Skeletal muscle satellite cell (primary cell): ENCODE measurements at regions not wholly inside any gene's neighbourhood (a gene's known extent, or its start where the extent isn't known, plus 50 kb on each side); places are given as distances from the start of the nearest gene placed in this dataset.
"Not testable (repeated sequence)": the region's sequence is repeated elsewhere in the genome, so short reads cannot be mapped to it uniquely, and the experiment has no call there.

ENCODE experiments used
- H3K27me3 ChIP-seq: 2 replicates; pipeline ENCODE4 v1.7.0; 2013; ENCODE audit warnings: low read length; ENCODE audit not compliant: control insufficient read depth, insufficient read depth
- H3K36me3 ChIP-seq: 2 replicates; pipeline ENCODE4 v1.7.0; 2013; ENCODE audit warnings: mild to moderate bottlenecking, control low read depth, low read length; ENCODE audit not compliant: insufficient read depth
- H3K4me1 ChIP-seq: 2 replicates; pipeline ENCODE4 v1.7.0; 2013; ENCODE audit warnings: low read length; ENCODE audit not compliant: control insufficient read depth, insufficient read depth
- H3K4me2 ChIP-seq: 2 replicates; pipeline ENCODE4 v1.7.0; 2013; ENCODE audit warnings: mild to moderate bottlenecking, low read length
- H3K4me3 ChIP-seq: 2 replicates; pipeline ENCODE4 v1.7.0; 2013; ENCODE audit warnings: low read length
- H3K9ac ChIP-seq: 2 replicates; pipeline ENCODE4 v1.7.0; 2013; ENCODE audit warnings: mild to moderate bottlenecking, low read depth, low read length, moderate library complexity
- H3K9me3 ChIP-seq: replicated peaks from 2 replicates; pipeline ENCODE4 v1.7.0; 2013; ENCODE audit warnings: mild to moderate bottlenecking, control low read depth, low read length

DNA sequence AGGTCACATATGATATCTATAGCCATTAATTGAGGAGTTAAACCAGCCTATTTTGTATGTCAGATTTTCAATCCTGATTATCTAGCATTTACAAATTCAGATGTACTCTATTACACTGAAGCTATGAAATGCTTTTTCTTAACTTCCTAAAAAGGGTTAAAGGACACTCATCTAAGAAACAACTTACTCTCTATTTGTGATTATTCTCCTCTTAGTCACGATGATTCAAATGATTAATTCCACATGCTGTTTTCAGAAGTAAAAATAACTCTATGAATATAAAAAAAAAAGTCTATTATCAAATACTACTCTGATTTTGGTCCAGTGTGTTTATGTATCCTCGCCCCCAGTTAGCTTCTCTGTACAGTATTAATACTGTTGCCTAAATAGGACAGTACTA is 1199.9 kb downstream of the GATA3 start:
- Histone ChIP-seq H3K4me1 (peaks cover 32% of the 10 kb centered on the region), H3K27me3 (no peaks in the 10 kb centered on the region), H3K9me3 (no peaks in the 10 kb centered on the region), H3K9ac (peak overlapping the region; percentile 69), H3K36me3 (no peaks in the 10 kb centered on the region), H3K4me2 (peak overlapping the region; percentile 72), H3K4me3 (peak overlapping the region; percentile 55)

DNA sequence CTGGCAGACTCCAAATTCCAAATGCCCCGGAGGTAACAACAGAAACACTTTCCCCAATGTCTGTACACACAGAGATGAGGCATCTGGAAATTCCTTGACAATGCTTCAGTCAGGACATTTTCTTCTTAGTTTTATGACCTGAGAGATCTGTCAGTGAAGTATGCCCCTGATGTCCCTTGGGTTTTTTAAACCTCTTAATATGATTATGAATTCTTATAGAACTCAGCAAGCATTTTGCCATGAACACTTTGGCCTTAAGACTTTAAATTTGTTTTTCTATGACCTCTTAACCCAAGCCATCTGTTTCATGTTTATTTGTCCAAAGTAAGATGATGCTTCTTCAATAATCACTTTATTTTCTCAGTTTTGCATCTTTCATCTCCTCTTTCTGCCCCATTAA is 1206.2 kb downstream of the GATA3 start:
- no peaks in the 10 kb centered on the region for H3K27me3 ChIP-seq
- H3K4me3 ChIP-seq: no peak overlapping the region
- peaks cover 3% of the 10 kb centered on the region for H3K4me1 ChIP-seq
- no peak overlapping the region for H3K4me2 ChIP-seq
- H3K9me3 ChIP-seq: no peaks in the 10 kb centered on the region
- no peak overlapping the region for H3K9ac ChIP-seq
- no peaks in the 10 kb centered on the region for H3K36me3 ChIP-seq

DNA sequence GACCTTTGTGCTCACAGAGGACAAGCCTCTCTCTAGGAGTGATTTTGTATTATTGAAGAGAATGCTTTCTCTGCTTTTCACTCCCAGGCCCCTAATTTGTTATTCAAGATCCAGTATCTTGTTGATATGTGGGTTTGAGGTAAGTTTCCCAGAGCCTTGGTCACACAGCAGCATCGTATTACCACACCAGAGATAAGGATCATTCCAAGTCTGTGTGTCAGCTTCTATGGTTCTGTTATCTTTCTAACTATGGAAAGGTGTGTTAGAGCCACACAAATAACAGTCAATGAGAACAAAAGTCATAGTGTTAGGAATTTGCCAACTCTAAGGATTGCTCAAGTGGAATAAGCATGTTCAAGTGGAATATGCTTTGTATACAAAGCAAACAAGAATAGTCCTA is 1208.3 kb downstream of the GATA3 start:
- Histone ChIP-seq H3K4me1 (no peaks in the 10 kb centered on the region), H3K27me3 (no peaks in the 10 kb centered on the region), H3K9ac (no peak overlapping the region), H3K4me3 (no peak overlapping the region), H3K4me2 (no peak overlapping the region), H3K9me3 (no peaks in the 10 kb centered on the region), H3K36me3 (no peaks in the 10 kb centered on the region)

DNA sequence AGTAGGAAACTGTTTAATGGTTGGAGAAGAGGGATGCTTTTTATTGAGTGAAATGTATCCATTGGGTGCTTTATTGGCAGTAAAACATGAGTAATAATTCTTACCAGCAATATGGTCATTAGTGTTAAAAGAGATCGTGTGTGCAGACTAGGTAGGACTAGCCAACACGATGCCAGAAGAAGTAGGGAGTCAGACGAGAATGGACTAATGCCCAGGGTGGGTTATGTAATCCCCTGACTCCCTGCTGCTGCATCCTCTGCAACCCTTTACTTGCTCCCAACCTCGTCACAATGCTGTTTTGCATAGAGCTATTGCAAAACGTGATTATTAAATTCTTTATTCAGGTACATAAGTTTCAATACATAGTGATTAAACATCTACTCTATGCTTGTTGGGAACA is 1213.7 kb downstream of the GATA3 start:
- Histone ChIP-seq H3K9ac (no peak overlapping the region), H3K4me2 (no peak overlapping the region), H3K4me1 (no peaks in the 10 kb centered on the region), H3K4me3 (no peak overlapping the region), H3K9me3 (no peaks in the 10 kb centered on the region), H3K36me3 (no peaks in the 10 kb centered on the region), H3K27me3 (no peaks in the 10 kb centered on the region)

DNA sequence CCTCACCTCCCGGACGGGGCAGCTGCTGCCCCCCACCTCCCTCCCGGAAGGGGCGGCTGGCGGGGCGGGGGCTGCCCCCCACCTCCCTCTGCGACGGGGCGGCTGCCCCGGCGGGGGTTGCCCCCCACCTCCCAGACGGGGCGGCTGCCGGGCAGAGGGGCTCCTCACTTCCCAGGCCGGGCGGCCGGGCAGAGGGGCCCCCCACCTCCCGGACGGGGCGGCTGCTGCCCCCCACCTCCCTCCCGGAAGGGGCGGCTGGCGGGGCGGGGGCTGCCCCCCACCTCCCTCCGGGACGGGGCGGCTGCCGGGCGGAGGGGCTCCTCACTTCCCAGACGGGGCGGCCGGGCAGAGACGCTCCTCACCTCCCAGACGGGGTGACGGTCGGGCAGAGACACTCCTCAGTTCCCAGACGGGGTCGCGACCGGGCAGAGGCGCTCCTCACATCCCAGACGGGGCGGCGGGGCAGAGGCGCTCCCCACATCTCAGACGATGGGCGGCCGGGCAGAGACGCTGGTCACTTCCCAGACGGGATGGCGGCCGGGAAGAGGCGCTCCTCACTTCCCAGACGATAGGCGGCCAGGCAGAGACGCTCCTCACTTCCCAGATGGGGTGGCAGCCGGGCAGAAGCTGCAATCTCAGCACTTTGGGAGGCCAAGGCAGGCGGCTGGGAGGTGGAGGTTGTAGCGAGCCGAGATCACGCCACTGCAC is 1218.8 kb downstream of the GATA3 start:
- H3K27me3 ChIP-seq, H3K36me3 ChIP-seq, H3K4me1 ChIP-seq, H3K4me2 ChIP-seq, H3K4me3 ChIP-seq, H3K9ac ChIP-seq, H3K9me3 ChIP-seq: not testable (repeated sequence)

DNA sequence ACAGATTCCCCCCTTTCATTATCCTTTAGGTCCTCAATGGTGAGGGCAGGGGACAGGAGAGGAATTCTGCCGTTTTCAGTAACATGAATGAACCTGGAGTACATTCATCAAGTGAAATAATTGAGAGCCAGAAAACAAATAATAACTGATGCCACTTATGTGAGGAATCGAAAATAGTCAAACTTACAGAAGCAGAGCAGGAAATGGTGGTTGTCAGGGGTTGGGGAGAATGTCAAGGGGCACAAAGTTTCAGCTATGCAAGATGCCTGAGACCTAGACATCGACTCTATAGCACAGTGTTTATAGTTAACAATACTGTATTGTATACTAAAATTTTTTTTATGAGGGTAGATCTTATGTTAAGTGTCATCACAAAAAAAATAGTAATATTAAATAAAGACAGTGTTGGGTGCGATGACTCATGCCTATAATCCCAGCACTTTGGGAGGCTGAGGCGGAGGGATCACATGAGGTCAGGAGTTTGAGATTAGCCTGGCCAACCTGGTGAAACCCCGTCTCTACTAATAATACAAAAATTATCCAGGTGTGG is 1219.8 kb downstream of the GATA3 start:
- no peak overlapping the region for H3K4me2 ChIP-seq
- H3K9ac ChIP-seq: no peak overlapping the region
- no peaks in the 10 kb centered on the region for H3K9me3 ChIP-seq
- no peak overlapping the region for H3K4me3 ChIP-seq
- H3K27me3 ChIP-seq: no peaks in the 10 kb centered on the region
- no peaks in the 10 kb centered on the region for H3K36me3 ChIP-seq
- no peaks in the 10 kb centered on the region for H3K4me1 ChIP-seq

DNA sequence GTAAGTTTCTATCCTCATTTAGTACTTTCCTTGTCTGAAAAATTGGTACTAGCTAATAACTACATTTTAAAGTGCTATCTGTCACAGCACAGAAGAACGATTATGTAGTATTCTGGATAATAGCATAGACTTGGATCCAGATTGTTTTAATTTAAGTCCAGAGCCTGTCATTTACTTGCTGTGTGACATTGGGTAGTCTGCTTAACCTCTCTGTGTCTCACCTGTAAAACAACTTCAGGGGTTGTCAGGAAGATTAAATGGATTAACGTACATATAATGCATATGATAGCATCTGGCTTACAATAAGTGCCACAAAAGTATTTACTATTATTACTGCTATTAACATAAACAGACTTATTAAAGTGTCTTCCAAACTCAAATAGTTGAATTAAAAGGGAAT is 1221.4 kb downstream of the GATA3 start:
- Histone ChIP-seq H3K4me1 (no peaks in the 10 kb centered on the region), H3K27me3 (no peaks in the 10 kb centered on the region), H3K9ac (no peak overlapping the region), H3K9me3 (no peaks in the 10 kb centered on the region), H3K4me3 (no peak overlapping the region), H3K36me3 (no peaks in the 10 kb centered on the region), H3K4me2 (no peak overlapping the region)

DNA sequence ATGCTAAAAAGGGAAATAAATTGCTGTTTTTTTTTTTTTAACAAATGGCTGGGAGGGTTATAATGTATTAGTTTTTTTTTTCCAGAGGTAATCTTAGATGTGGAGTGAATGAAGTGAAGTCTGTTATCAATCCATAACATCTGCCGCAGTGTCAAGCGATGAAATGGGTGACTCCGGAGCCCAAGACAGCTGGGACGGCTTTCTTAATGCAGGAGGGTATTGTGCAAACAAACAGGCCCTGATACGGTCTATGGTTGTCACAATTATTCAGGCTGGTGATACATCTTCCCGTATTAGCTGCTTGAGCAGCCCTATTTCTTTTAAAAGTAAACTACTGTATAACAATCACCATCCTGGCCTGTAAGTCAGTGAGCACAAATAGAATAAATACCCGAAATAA is 1231.2 kb downstream of the GATA3 start:
- no peak overlapping the region for H3K9ac ChIP-seq
- H3K9me3 ChIP-seq: no peaks in the 10 kb centered on the region
- H3K4me1 ChIP-seq: no peaks in the 10 kb centered on the region
- H3K4me2 ChIP-seq: no peak overlapping the region
- no peaks in the 10 kb centered on the region for H3K27me3 ChIP-seq
- H3K36me3 ChIP-seq: no peaks in the 10 kb centered on the region
- no peak overlapping the region for H3K4me3 ChIP-seq

DNA sequence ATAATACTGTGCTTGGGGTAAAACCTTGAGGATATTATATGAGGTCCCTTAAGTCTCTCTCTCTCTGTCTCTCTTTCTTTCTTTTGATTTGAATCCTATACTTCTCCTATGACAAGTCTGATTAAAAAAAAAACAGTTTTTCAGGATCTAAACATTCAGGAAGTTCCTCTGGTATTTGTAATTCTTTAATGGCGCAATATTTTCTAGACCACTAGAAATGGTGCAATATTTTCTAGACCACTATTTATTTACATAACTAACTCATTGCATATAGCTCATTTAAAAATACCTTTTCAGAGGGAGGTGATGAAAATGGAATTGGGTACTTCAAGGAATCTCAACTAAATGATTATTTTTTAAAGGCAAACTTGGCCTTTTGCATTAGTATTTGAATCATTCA is 1235.3 kb downstream of the GATA3 start:
- H3K36me3 ChIP-seq: no peaks in the 10 kb centered on the region
- H3K9ac ChIP-seq: no peak overlapping the region
- H3K4me1 ChIP-seq: no peaks in the 10 kb centered on the region
- no peaks in the 10 kb centered on the region for H3K27me3 ChIP-seq
- H3K4me2 ChIP-seq: no peak overlapping the region
- H3K9me3 ChIP-seq: no peaks in the 10 kb centered on the region
- H3K4me3 ChIP-seq: no peak overlapping the region

DNA sequence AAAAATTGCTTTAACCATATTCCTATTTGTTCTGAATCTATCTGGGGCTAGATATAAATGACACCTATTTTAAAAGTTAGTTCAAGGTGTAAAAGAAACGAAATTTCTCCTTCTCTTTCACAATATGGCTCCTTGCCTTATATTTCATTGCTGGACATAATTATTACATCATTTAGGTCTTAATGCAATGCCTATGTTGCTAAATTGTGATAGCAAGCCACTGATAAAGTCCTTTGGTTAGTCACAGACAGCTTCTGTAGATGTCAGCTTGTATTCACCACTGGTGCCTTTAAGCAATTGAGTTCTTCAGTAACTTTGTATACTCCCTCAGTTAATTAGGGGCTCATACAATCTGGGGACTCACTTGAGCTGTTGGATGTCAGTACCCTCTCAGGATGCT is 1236.6 kb downstream of the GATA3 start:
- no peak overlapping the region for H3K4me3 ChIP-seq

DNA sequence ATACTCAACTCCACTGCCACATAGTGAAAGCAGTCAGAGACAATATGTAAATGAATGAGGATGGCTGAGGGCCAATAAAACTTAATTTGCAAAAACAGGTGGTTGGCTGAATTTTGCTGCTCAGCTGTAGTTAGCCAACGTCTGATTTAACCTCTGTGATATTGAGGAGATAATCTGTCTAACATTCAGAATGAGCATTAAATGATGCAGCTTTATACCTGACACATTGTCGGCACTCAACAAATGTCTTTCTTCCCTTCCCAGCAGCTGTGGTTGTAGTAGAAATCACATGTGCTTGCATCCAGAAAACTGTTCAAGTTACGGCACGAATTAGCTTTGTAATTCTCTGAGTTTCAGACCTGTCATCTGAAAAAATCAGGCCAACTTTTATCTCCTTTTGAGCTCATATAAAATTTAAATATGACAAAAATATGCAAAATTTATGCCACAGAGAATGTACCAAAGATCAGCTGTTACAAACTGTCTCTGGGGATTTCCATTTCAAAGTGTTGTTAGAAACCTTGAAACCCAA is 1239.7 kb downstream of the GATA3 start:
- Histone ChIP-seq H3K9me3 (no peaks in the 10 kb centered on the region), H3K4me2 (no peak overlapping the region), H3K27me3 (no peaks in the 10 kb centered on the region), H3K4me3 (no peak overlapping the region), H3K4me1 (no peaks in the 10 kb centered on the region), H3K9ac (no peak overlapping the region), H3K36me3 (no peaks in the 10 kb centered on the region)

More for the DNA sequence above, 1236.6 kb downstream of the GATA3 start:
- Histone ChIP-seq H3K4me1 (no peaks in the 10 kb centered on the region), H3K27me3 (no peaks in the 10 kb centered on the region), H3K9me3 (no peaks in the 10 kb centered on the region), H3K4me2 (no peak overlapping the region), H3K36me3 (no peaks in the 10 kb centered on the region), H3K9ac (no peak overlapping the region)

DNA sequence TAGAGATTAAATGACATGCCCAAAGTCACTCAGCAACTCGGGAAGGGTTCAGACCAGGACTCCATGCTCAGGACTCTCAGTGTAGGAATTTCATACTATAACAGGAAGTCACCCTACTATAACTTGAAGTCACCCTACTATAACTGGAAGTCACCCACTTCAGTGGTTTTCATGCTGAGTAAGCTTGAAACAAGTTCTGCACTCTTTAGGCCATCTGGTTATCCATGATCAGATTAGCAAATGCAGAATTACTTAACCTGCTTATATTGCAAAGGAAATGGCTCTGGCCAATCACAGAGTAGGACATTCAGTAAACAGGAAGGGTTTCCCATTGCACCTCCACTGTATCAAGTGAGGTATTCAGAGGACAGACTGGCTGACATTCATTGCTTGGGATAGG is 1240.4 kb downstream of the GATA3 start:
- Histone ChIP-seq H3K9ac (no peak overlapping the region), H3K9me3 (no peaks in the 10 kb centered on the region), H3K27me3 (no peaks in the 10 kb centered on the region), H3K4me1 (no peaks in the 10 kb centered on the region), H3K4me3 (no peak overlapping the region), H3K36me3 (no peaks in the 10 kb centered on the region), H3K4me2 (no peak overlapping the region)
